ENCODE measurements at regions not wholly inside any gene's neighbourhood (a gene's known extent, or its start where the extent isn't known, plus 50 kb on each side); places are given as distances from the start of the nearest gene placed in this dataset.

DNA sequence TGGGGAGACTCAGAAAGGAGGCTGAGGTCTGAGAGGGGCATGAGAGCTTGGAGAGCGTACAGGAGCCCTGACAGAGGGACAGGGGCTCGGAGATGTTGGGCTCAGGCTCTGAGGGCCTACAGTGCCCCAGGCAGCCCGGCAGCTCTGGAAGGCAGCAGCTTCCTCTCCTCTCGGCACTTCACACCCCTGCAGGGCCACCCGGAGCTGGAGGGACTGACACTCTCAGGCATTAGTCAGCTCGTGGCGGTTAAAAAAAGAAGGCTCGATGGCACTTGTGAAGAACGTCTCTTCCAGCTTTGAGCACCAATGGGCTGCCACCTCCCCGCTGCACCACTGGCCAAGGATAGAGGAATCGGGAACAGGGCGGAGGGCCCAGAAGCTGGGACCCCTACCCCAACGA is 62.6 kb upstream of the SIRPA start:
- Histone ChIP-seq H3K36me3 (ENCODE audit: control insufficient read depth, insufficient read depth, low read length) (no peaks in the 10 kb centered on the region), H3K27me3 (ENCODE audit: control insufficient read depth, insufficient read depth, low read length) (no peaks in the 10 kb centered on the region), H3K4me3 (ENCODE audit: low read length) (no peak overlapping the region), H3K4me1 (ENCODE audit: control insufficient read depth, insufficient read depth, low read length) (no peaks in the 10 kb centered on the region), H3K9ac (ENCODE audit: low read length) (no peak overlapping the region), H3K27ac (ENCODE audit: low read depth, low read length) (no peak overlapping the region)

GRCh38 chr20:1831606-1832005 is 63.6 kb upstream of the SIRPA start:
- Histone ChIP-seq H3K36me3 (ENCODE audit: control insufficient read depth, insufficient read depth, low read length) (no peaks in the 10 kb centered on the region), H3K27me3 (ENCODE audit: control insufficient read depth, insufficient read depth, low read length) (no peaks in the 10 kb centered on the region), H3K9ac (ENCODE audit: low read length) (no peak overlapping the region), H3K4me1 (ENCODE audit: control insufficient read depth, insufficient read depth, low read length) (no peaks in the 10 kb centered on the region), H3K27ac (ENCODE audit: low read depth, low read length) (no peak overlapping the region), H3K4me3 (ENCODE audit: low read length) (no peak overlapping the region)

DNA sequence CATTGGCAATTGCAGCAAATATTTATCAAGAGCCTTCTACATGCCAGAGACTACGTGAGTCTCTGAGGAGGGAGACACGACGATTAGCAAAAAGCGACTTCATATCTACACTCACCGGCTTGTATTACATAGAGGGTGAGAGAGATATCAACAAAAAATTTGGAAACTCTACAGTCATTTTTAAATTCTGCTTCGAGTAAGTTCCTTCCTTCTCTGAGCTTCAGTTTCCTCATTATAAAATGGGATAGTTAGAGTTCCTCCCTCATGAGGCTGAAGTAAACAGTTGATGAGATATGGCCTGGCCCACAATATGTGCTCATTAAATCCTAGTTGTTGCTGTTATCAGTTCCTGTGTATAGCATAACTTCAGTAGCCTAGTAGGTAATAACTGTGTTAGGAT is 64.1 kb upstream of the SIRPA start:
- Histone ChIP-seq H3K4me3 (ENCODE audit: low read length) (no peak overlapping the region), H3K27me3 (ENCODE audit: control insufficient read depth, insufficient read depth, low read length) (no peaks in the 10 kb centered on the region), H3K27ac (ENCODE audit: low read depth, low read length) (no peak overlapping the region), H3K4me1 (ENCODE audit: control insufficient read depth, insufficient read depth, low read length) (no peaks in the 10 kb centered on the region), H3K9ac (ENCODE audit: low read length) (no peak overlapping the region), H3K36me3 (ENCODE audit: control insufficient read depth, insufficient read depth, low read length) (no peaks in the 10 kb centered on the region)

DNA sequence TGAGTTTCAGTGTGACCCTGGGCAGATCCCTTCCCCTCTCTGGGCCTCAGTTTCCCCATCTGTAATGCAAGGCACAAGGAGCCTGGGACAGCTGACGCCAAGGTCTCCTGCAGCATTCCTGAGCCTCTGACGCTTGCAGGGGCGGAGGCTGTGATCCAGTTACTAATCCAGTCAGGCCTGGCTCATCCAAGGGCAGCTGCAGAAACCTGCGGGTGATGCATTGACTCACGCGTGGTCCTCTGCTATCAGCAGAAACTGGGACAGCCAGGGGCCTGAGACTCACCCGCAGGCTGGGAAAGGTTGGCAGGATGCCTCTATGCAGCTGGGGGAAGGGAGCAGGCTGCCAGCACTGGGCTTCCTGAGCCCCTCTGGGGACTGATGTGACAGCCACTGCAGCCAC is 65.0 kb upstream of the SIRPA start:
- no peak overlapping the region for H3K9ac ChIP-seq (ENCODE audit: low read length)
- H3K27ac ChIP-seq (ENCODE audit: low read depth, low read length), result no peak overlapping the region
- H3K27me3 ChIP-seq (ENCODE audit: control insufficient read depth, insufficient read depth, low read length), result no peaks in the 10 kb centered on the region
- H3K4me3 ChIP-seq (ENCODE audit: low read length), result no peak overlapping the region
- no peaks in the 10 kb centered on the region for H3K36me3 ChIP-seq (ENCODE audit: control insufficient read depth, insufficient read depth, low read length)
- H3K4me1 ChIP-seq (ENCODE audit: control insufficient read depth, insufficient read depth, low read length), result no peaks in the 10 kb centered on the region

DNA sequence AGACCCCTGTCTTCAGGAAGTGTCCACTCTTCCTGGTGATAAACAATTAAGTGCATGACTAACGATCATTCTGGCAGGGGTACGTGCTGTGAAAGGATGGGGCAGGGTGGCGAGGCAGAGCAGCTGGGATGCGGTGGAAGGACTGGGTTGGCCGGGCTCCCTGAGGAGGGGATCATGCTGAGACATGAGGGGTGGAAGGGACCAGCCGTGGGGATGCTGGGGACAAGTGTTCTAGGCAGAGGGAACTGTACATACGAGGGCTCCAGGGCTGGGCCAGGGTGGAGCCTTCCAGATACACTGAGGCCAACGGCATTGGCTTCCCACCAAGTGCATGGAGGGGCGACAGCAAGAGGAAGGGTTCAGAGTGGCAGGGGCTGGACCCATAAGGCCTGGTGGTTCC is 65.7 kb upstream of the SIRPA start:
- H3K4me3 ChIP-seq (ENCODE audit: low read length), result no peak overlapping the region
- H3K27me3 ChIP-seq (ENCODE audit: control insufficient read depth, insufficient read depth, low read length), result no peaks in the 10 kb centered on the region
- no peaks in the 10 kb centered on the region for H3K4me1 ChIP-seq (ENCODE audit: control insufficient read depth, insufficient read depth, low read length)
- H3K9ac ChIP-seq (ENCODE audit: low read length), result no peak overlapping the region
- H3K36me3 ChIP-seq (ENCODE audit: control insufficient read depth, insufficient read depth, low read length), result no peaks in the 10 kb centered on the region
- H3K27ac ChIP-seq (ENCODE audit: low read depth, low read length), result no peak overlapping the region

GRCh38 chr20:1828786-1829131 is 66.4 kb upstream of the SIRPA start:
- Histone ChIP-seq H3K27me3 (ENCODE audit: control insufficient read depth, insufficient read depth, low read length) (no peaks in the 10 kb centered on the region), H3K4me3 (ENCODE audit: low read length) (no peak overlapping the region), H3K36me3 (ENCODE audit: control insufficient read depth, insufficient read depth, low read length) (no peaks in the 10 kb centered on the region), H3K27ac (ENCODE audit: low read depth, low read length) (no peak overlapping the region), H3K9ac (ENCODE audit: low read length) (no peak overlapping the region), H3K4me1 (ENCODE audit: control insufficient read depth, insufficient read depth, low read length) (no peaks in the 10 kb centered on the region)

DNA sequence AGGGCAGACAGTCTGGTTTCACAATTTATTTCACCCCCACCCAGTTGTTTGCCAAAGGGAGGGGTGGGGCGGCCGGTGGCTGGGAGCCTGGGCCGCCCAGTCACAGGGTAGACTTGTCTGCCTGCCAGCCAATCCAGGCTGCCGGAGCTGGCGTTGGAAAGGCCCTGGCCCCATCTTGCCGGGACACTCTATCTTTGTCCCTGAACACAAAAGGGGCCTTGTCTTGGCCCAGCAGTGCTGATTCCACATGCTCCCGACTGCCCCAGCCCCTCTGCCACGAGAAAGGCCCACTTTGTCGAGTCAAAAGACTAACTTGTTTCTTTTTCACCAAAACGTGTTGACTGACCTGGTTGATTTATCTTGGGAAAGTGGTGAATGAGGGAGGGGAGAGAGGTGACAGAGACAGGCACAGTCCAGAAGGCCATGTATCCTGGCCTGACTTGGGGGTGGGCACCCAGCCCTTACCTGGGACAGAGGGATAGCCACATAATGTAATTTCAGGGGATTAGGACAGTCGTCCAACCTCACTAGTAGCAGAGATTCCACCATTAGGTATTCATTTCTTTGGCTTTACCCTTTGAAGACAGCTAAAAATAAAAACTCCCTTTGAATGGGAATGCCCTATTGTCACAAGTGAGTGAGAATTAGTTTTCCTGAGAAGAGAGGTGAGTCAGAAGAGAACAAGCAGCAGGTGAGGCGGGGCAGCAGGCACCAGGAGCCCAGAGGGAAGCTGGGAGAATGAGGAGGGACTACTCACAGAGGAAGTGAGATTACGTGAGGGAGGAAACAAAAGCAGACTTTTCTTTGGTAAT is 67.0 kb upstream of the SIRPA start:
- no peak overlapping the region for H3K9ac ChIP-seq (ENCODE audit: low read length)
- H3K4me1 ChIP-seq (ENCODE audit: control insufficient read depth, insufficient read depth, low read length), result no peaks in the 10 kb centered on the region
- no peak overlapping the region for H3K27ac ChIP-seq (ENCODE audit: low read depth, low read length)

GRCh38 chr20:1827510-1827973 is 67.7 kb upstream of the SIRPA start:
- no peak overlapping the region for H3K27ac ChIP-seq (ENCODE audit: low read depth, low read length)
- H3K4me3 ChIP-seq (ENCODE audit: low read length), result no peak overlapping the region
- H3K36me3 ChIP-seq (ENCODE audit: control insufficient read depth, insufficient read depth, low read length), result no peaks in the 10 kb centered on the region
- H3K9ac ChIP-seq (ENCODE audit: low read length), result no peak overlapping the region
- no peaks in the 10 kb centered on the region for H3K27me3 ChIP-seq (ENCODE audit: control insufficient read depth, insufficient read depth, low read length)
- no peaks in the 10 kb centered on the region for H3K4me1 ChIP-seq (ENCODE audit: control insufficient read depth, insufficient read depth, low read length)

More for the DNA sequence above, 67.0 kb upstream of the SIRPA start:
- H3K4me3 ChIP-seq (ENCODE audit: low read length), result no peak overlapping the region
- H3K36me3 ChIP-seq (ENCODE audit: control insufficient read depth, insufficient read depth, low read length), result no peaks in the 10 kb centered on the region
- no peaks in the 10 kb centered on the region for H3K27me3 ChIP-seq (ENCODE audit: control insufficient read depth, insufficient read depth, low read length)

- Histone ChIP-seq H3K27me3 (ENCODE audit: control insufficient read depth, insufficient read depth, low read length) (no peaks in the 10 kb centered on the region), H3K36me3 (ENCODE audit: control insufficient read depth, insufficient read depth, low read length) (no peaks in the 10 kb centered on the region), H3K27ac (ENCODE audit: low read depth, low read length) (no peak overlapping the region), H3K9ac (ENCODE audit: low read length) (no peak overlapping the region), H3K4me1 (ENCODE audit: control insufficient read depth, insufficient read depth, low read length) (no peaks in the 10 kb centered on the region), H3K4me3 (ENCODE audit: low read length) (no peak overlapping the region)
Measured at GRCh38 chr20:1825938-1826445, 69.2 kb upstream of the SIRPA start.

- H3K27ac ChIP-seq (ENCODE audit: low read depth, low read length), result no peak overlapping the region
Measured at GRCh38 chr20:1825507-1825906, 69.7 kb upstream of the SIRPA start.

DNA sequence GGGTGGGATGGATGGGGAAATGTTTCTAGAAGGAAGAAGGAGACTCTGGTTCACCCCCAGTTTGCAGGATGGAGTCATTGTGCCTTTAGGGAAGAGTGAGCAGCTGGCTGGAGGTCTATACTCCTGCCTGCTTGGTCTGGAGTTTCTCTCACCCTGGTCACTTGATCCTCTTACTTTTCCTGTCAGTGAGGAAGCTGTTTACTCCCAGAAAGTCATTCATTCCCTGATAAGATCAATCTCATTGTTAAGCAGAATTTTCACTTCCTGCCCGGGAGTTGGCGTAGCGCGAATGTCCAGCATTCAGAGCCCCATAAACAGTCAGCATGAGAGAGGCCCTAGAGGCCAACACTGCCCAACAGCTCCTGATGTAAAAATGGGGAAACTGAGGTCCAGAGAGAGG is 70.4 kb upstream of the SIRPA start:
- Histone ChIP-seq H3K27ac (ENCODE audit: low read depth, low read length) (no peak overlapping the region), H3K36me3 (ENCODE audit: control insufficient read depth, insufficient read depth, low read length) (no peaks in the 10 kb centered on the region), H3K4me1 (ENCODE audit: control insufficient read depth, insufficient read depth, low read length) (no peaks in the 10 kb centered on the region), H3K9ac (ENCODE audit: low read length) (no peak overlapping the region), H3K27me3 (ENCODE audit: control insufficient read depth, insufficient read depth, low read length) (no peaks in the 10 kb centered on the region), H3K4me3 (ENCODE audit: low read length) (no peak overlapping the region)

More at GRCh38 chr20:1825507-1825906, 69.7 kb upstream of the SIRPA start:
- Histone ChIP-seq H3K4me1 (ENCODE audit: control insufficient read depth, insufficient read depth, low read length) (no peaks in the 10 kb centered on the region), H3K9ac (ENCODE audit: low read length) (no peak overlapping the region), H3K4me3 (ENCODE audit: low read length) (no peak overlapping the region), H3K27me3 (ENCODE audit: control insufficient read depth, insufficient read depth, low read length) (no peaks in the 10 kb centered on the region), H3K36me3 (ENCODE audit: control insufficient read depth, insufficient read depth, low read length) (no peaks in the 10 kb centered on the region)

DNA sequence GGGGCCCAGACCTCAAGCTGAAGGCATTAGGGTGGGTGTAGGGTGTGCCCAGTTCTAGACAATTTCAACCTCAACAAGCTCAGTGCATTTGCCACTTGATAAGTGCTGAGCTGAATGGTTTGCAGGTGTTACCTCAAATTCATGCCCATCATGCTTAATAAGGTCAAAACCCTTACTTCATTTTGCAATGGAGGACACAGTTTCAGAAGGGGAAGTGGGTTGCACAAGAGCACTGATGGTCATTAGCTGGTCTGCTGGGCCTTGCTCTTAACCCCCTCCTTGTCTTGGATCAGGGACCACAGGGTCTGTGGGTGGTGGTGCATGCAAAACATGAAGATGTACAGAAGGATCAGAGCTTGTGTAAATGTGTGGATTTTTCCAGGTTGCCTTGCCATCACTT is 71.0 kb upstream of the SIRPA start:
- no peak overlapping the region for H3K4me3 ChIP-seq (ENCODE audit: low read length)
- H3K9ac ChIP-seq (ENCODE audit: low read length), result no peak overlapping the region
- H3K27me3 ChIP-seq (ENCODE audit: control insufficient read depth, insufficient read depth, low read length), result no peaks in the 10 kb centered on the region
- no peaks in the 10 kb centered on the region for H3K36me3 ChIP-seq (ENCODE audit: control insufficient read depth, insufficient read depth, low read length)
- no peak overlapping the region for H3K27ac ChIP-seq (ENCODE audit: low read depth, low read length)
- no peaks in the 10 kb centered on the region for H3K4me1 ChIP-seq (ENCODE audit: control insufficient read depth, insufficient read depth, low read length)

GRCh38 chr20:1823450-1823844 is 71.8 kb upstream of the SIRPA start:
- Histone ChIP-seq H3K36me3 (ENCODE audit: control insufficient read depth, insufficient read depth, low read length) (no peaks in the 10 kb centered on the region), H3K9ac (ENCODE audit: low read length) (no peak overlapping the region), H3K27ac (ENCODE audit: low read depth, low read length) (no peak overlapping the region)

More at GRCh38 chr20:1823450-1823844, 71.8 kb upstream of the SIRPA start:
- Histone ChIP-seq H3K27me3 (ENCODE audit: control insufficient read depth, insufficient read depth, low read length) (no peaks in the 10 kb centered on the region), H3K4me3 (ENCODE audit: low read length) (no peak overlapping the region), H3K4me1 (ENCODE audit: control insufficient read depth, insufficient read depth, low read length) (no peaks in the 10 kb centered on the region)
